ENCODE measurements at regions not wholly inside any gene's neighbourhood (a gene's known extent, or its start where the extent isn't known, plus 50 kb on each side); places are given as distances from the start of the nearest gene placed in this dataset.
"Not testable (repeated sequence)": the region's sequence is repeated elsewhere in the genome, so short reads cannot be mapped to it uniquely, and the experiment has no call there.

DNA sequence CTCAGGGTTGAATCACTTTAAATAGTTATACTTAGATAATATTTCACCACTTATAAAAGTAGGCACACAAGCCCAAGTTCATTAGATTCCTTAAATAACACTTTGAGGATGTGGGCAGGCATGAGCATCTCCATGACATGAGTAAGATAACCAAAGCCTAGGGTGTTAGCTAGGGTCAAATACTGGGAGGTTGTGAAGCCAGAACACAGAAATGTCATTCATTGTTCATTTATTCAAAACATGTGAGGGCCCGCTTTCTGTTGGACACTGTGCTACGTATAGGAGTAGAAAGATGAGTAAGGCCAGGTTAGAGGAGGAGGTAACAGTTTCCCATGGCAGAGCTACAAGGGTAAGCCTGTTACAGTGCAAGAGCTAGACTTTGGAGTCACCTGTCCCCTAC lies 93.5 kb upstream of the NEDD4L start:
- Histone ChIP-seq H3K36me3 (no peaks in the 10 kb centered on the region), H3K4me1 (peaks cover 9 to 31% (median 12%) of the 10 kb centered on the region in 3 donors), H3K9me3 (no peaks in the 10 kb centered on the region), H3K4me3 (no peak overlapping the region), H3K27ac (no peak overlapping the region), H3K27me3 (no peaks in the 10 kb centered on the region)
- WGBS, 2 donors = 60 to 67% methylated on average over 2 of the region's 2 CpGs
- intact Hi-C loops (cut with DNase I) = no loop called here
- DNase-seq = no peak
- TF ChIP-seq CTCF (IDR thresholded peaks at IDR 0.05) (no peak), POLR2A (IDR thresholded peaks at IDR 0.05) (no peak)

DNA sequence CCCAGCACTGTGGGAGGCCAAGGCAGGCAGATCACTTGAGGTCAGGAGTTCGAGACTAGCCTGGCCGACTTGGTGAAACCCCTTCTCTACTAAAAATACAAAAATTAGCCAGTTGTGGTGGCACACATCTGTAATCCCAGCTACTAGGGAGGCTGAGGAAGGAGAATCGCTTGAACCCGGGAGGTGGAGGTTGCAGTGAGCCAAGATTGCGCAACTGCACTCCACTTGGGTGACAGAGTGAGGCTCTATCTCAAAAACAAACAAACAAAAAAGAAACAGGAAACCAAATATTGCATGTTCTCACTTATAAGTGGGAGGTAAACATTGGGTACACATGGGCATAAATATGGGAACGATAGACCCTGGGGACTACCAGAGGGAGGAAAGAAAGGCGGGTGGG lies 94.7 kb upstream of the NEDD4L start:
- intact Hi-C loops (cut with DNase I); H3K36me3 ChIP-seq; H3K27me3 ChIP-seq; DNase-seq; H3K9me3 ChIP-seq; H3K27ac ChIP-seq; H3K4me3 ChIP-seq: not testable (repeated sequence)
- H3K4me1 ChIP-seq = peaks cover 9 to 31% (median 12%) of the 10 kb centered on the region in 3 donors
- WGBS, 2 donors = 93 to 94% methylated on average over 7 of the region's 7 CpGs

- Histone ChIP-seq H3K27me3 (no peaks in the 10 kb centered on the region), H3K36me3 (no peaks in the 10 kb centered on the region), H3K4me1 (peaks cover 5 to 30% (median 8%) of the 10 kb centered on the region in 3 donors), H3K9me3 (no peaks in the 10 kb centered on the region), H3K4me3 (no peak overlapping the region), H3K27ac (peak overlapping the region in 3 of 4 donors; percentile 6 to 47 (median 45))
- DNase-seq = no peak
- TF ChIP-seq CTCF (IDR thresholded peaks at IDR 0.05) (no peak), POLR2A (IDR thresholded peaks at IDR 0.05) (no peak)
- 34 to 50% methylated on average over 3 of the region's 3 CpGs for WGBS, 2 donors
- intact Hi-C loops (cut with DNase I) = no loop called here
Observed at GRCh38 chr18:57947117-57947516, 96.9 kb upstream of the NEDD4L start.

GRCh38 chr18:57943723-57944122 lies 100.3 kb upstream of the NEDD4L start:
- intact Hi-C loops (cut with DNase I) = no loop called here
- no peaks in the 10 kb centered on the region for H3K27me3 ChIP-seq
- no peak overlapping the region for H3K4me3 ChIP-seq
- H3K4me1 ChIP-seq = peaks cover 0 to 27% (median 7%) of the 10 kb centered on the region in 3 donors
- H3K27ac ChIP-seq = no peak overlapping the region
- TF ChIP-seq CTCF (IDR thresholded peaks at IDR 0.05) = no peak
- no peak for TF ChIP-seq POLR2A (IDR thresholded peaks at IDR 0.05)
- WGBS, 2 donors = 14 to 21% methylated on average over 1 of the region's 1 CpG
- no peaks in the 10 kb centered on the region for H3K36me3 ChIP-seq
- DNase-seq = no peak
- no peaks in the 10 kb centered on the region for H3K9me3 ChIP-seq

DNA sequence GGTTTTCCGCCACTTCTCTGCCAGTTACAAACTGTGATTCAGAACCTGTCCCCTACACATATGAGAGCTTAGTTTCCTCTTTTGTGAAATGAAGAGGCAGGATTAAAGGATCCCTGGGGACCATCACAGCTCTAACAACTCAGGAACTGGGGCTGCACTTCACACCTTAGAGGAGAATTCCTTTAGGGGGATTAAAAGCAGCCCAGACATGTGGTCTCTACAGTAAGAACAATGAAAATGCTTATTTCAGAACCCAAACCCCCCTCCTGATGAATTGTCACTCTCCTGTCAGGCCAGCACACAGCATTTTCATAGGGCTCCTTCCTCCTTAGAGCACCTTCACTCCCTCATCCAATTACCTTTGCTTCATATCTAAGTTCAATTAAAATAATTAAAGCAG lies 101.5 kb upstream of the NEDD4L start:
- Histone ChIP-seq H3K27me3 (no peaks in the 10 kb centered on the region), H3K4me3 (no peak overlapping the region), H3K9me3 (no peaks in the 10 kb centered on the region), H3K36me3 (no peaks in the 10 kb centered on the region), H3K27ac (peak overlapping the region; percentile 5 to 69 (median 32)), H3K4me1 (peaks cover 0 to 24% (median 7%) of the 10 kb centered on the region in 3 donors)
- TF ChIP-seq POLR2A (IDR thresholded peaks at IDR 0.05) (no peak), CTCF (IDR thresholded peaks at IDR 0.05) (no peak)
- intact Hi-C loops (cut with DNase I) = no loop called here
- DNase-seq = no peak
- 35 to 60% methylated on average over 1 of the region's 1 CpG for WGBS, 2 donors

DNA sequence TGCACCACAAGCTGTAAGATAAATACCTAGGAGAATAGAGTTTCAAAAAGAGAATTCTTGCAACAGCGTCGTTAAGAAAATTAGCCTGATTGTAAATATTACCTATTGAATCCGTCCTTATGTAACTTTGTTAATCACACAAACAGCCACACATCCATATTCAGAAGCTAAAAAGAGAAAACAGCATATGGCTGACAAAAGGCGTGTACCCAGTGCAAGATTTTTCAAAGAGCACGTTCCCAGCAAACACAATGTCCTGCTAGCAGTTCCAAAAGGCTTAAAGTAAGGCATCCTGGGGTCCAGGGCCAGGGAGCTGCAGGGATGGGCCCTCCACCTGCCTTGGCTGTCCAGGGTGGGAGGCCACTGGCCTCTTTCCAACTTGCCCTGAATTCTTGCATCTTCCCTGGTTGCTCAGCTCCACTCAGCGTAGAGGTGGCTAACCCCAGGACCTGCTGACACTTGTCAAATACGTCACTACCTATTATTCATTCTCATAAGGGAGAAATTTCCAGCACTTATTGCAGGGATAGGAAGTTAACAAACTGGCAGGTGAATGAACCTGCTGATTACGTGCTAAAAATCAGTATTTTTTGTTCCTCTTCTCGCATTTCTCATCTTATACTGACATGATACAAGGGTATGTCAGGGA lies 102.1 kb upstream of the NEDD4L start:
- 39 to 65% methylated on average over 9 of the region's 9 CpGs for WGBS, 2 donors
- intact Hi-C loops (cut with DNase I) = no loop called here
- no peak for TF ChIP-seq CTCF (IDR thresholded peaks at IDR 0.05)
- TF ChIP-seq POLR2A (IDR thresholded peaks at IDR 0.05) = no peak
- DNase-seq = no peak
- H3K4me1 ChIP-seq = peaks cover 0 to 20% (median 3%) of the 10 kb centered on the region in 3 donors
- H3K36me3 ChIP-seq = no peaks in the 10 kb centered on the region
- no peak overlapping the region for H3K4me3 ChIP-seq
- H3K27me3 ChIP-seq = no peaks in the 10 kb centered on the region
- H3K9me3 ChIP-seq = no peaks in the 10 kb centered on the region
- peak overlapping the region; percentile 5 to 69 (median 32) for H3K27ac ChIP-seq

All from esophagus squamous epithelium (tissue), 5 donors.